SK-N-SH (cell line): ENCODE measurements at regions not wholly inside any gene's neighbourhood (a gene's known extent, or its start where the extent isn't known, plus 50 kb on each side); places are given as distances from the start of the nearest gene placed in this dataset.

Experiments used
- CTCF ChIA-PET: fragments of 300-600, 350-600 bp; formaldehyde crosslinking; extraction: SDS; loops from one replicate; lab custom pipeline; 2021; lab: Yijun Ruan, JAX
- POLR2A ChIA-PET: fragments of 350-600 bp; sonication (Branson Sonifier 250); formaldehyde crosslinking; extraction: SDS; loops from one replicate; lab custom pipeline; 2020; ENCODE audit warnings: antibody characterized with exemption, inconsistent platforms; lab: Yijun Ruan, JAX
- DNase-seq: peaks from one replicate; pipeline ENCODE4 v3.0.0; 2012
- H2AFZ ChIP-seq: fragments of 200-600 bp; sonication (generic); 2 replicates; pipeline ENCODE4 v1.8.1; 2016; ENCODE audit warnings: antibody characterized with exemption, mild to moderate bottlenecking, low read depth
- H3F3A ChIP-seq: fragments of 200-600 bp; sonication (generic); replicated peaks from 2 replicates; pipeline ENCODE3; 2016; ENCODE audit warnings: antibody characterized with exemption, mild to moderate bottlenecking; ENCODE audit not compliant: insufficient read depth
- H3K27ac ChIP-seq, 2 experiments: fragments of 200-500 bp in 1 of 2; fragments of 200-600 bp in 1 of 2; sonication (Bioruptor generic) in 1 of 2; sonication (generic), shearing (Covaris generic) in 1 of 2; 2 replicates each; pipeline versions ENCODE4 v1.5.1 to v1.6.1; 2014 to 2016; ENCODE audit warnings: low read depth in 2 of 2, inconsistent platforms in 1 of 2, low read length in 1 of 2, mild to moderate bottlenecking in 1 of 2, mixed read lengths in 1 of 2
- H3K27me3 ChIP-seq: fragments of 200-600 bp; sonication (generic), shearing (Covaris generic); 2 replicates; pipeline ENCODE4 v1.6.1; 2016; ENCODE audit warnings: mixed run types; ENCODE audit not compliant: insufficient read depth
- H3K36me3 ChIP-seq, 2 experiments: fragments of 200-500 bp in 1 of 2; fragments of 200-600 bp in 1 of 2; sonication (Bioruptor generic) in 1 of 2; sonication (generic) in 1 of 2; replicated peaks in 1 of 2; 2 replicates each; pipeline versions ENCODE3 to v1.5.1; 2014 to 2016; ENCODE audit warnings: low read length in 1 of 2, mild to moderate bottlenecking in 1 of 2; ENCODE audit not compliant: insufficient read depth in 2 of 2, control insufficient read depth in 1 of 2
- H3K4me1 ChIP-seq, 2 experiments: fragments of 200-500 bp in 1 of 2; fragments of 200-600 bp in 1 of 2; sonication (Bioruptor generic) in 1 of 2; sonication (generic), shearing (Covaris generic) in 1 of 2; 2 replicates each; pipeline versions ENCODE4 v1.5.1 to v1.6.1; 2014 to 2016; ENCODE audit warnings: low read depth in 1 of 2, low read length in 1 of 2, mixed run types in 1 of 2; ENCODE audit not compliant: insufficient read depth in 2 of 2, control insufficient read depth in 1 of 2
- H3K4me2 ChIP-seq: fragments of 200-600 bp; sonication (generic), shearing (Covaris generic); 2 replicates; pipeline ENCODE4 v1.6.1; 2017; ENCODE audit warnings: mixed run types
- H3K4me3 ChIP-seq, 2 experiments: fragments of 200-500 bp in 1 of 2; fragments of 200-600 bp in 1 of 2; sonication (Bioruptor generic) in 1 of 2; sonication (generic), shearing (Covaris generic) in 1 of 2; 2 replicates each; pipeline versions ENCODE4 v1.5.1 to v1.8.1; 2014 to 2016; ENCODE audit warnings: low read depth in 2 of 2, inconsistent platforms in 1 of 2, low read length in 1 of 2, mild to moderate bottlenecking in 1 of 2, mixed read lengths in 1 of 2, moderate library complexity in 1 of 2
- H3K79me2 ChIP-seq: fragments of 200-600 bp; sonication (generic); 2 replicates; pipeline ENCODE4 v1.8.1; 2017; ENCODE audit warnings: mild to moderate bottlenecking; ENCODE audit not compliant: insufficient read depth
- H3K9ac ChIP-seq: fragments of 200-600 bp; sonication (generic); 2 replicates; pipeline ENCODE4 v1.6.1; 2017; ENCODE audit warnings: mixed run types
- H3K9me2 ChIP-seq: fragments of 200-600 bp; sonication (generic); 2 replicates; pipeline ENCODE4 v1.6.1; 2017; ENCODE audit warnings: mixed run types
- H3K9me3 ChIP-seq: fragments of 200-600 bp; sonication (generic); 2 replicates; pipeline ENCODE4 v1.6.1; 2017; ENCODE audit warnings: mixed run types, mild to moderate bottlenecking, moderate library complexity
- H4K20me1 ChIP-seq: fragments of 200-600 bp; sonication (generic); 2 replicates; pipeline ENCODE4 v1.6.1; 2017; ENCODE audit warnings: mild to moderate bottlenecking, mixed run types; ENCODE audit not compliant: insufficient read depth
- CTCF ChIP-seq: fragments of 200-600 bp; sonication (generic); IDR thresholded peaks from 2 replicates; pipeline ENCODE4 v1.6.1; 2017; ENCODE audit warnings: antibody characterized with exemption, mild to moderate bottlenecking, moderate library complexity
- ELF1 ChIP-seq: IDR thresholded peaks from 2 replicates; pipeline ENCODE4 v1.4.0; 2012
- EZH2phosphoT487 ChIP-seq: fragments of 200-600 bp; sonication (generic); IDR thresholded peaks from 2 replicates; pipeline ENCODE4 v1.6.1; 2017; ENCODE audit warnings: low read depth, mixed run types, mild to moderate bottlenecking, antibody characterized with exemption, moderate library complexity, borderline replicate concordance
- FOXJ3 ChIP-seq: sonication (generic); formaldehyde crosslinking; IDR thresholded peaks from 2 replicates; pipeline ENCODE4 v1.5.1; 2020; ENCODE audit warnings: mild to moderate bottlenecking, missing genetic modification reagents
- GATA2 ChIP-seq: sonication (generic); formaldehyde crosslinking; IDR thresholded peaks from 2 replicates; pipeline ENCODE4 v1.5.0; 2020; ENCODE audit warnings: mild to moderate bottlenecking, missing genetic modification reagents
- MAX ChIP-seq: IDR thresholded peaks from 2 replicates; pipeline ENCODE4 v1.4.0; 2012; ENCODE audit warnings: low read depth
- MEF2A ChIP-seq: IDR thresholded peaks from 2 replicates; pipeline ENCODE4 v1.4.0; 2012; ENCODE audit warnings: low read depth, borderline replicate concordance
- NFIC ChIP-seq: IDR thresholded peaks from 2 replicates; pipeline ENCODE4 v1.4.0; 2012; ENCODE audit warnings: borderline replicate concordance
- NRF1 ChIP-seq: IDR thresholded peaks from 2 replicates; pipeline ENCODE4 v1.6.1; 2012; ENCODE audit warnings: low read depth, mild to moderate bottlenecking, low read length
- RFX5 ChIP-seq: IDR thresholded peaks from 2 replicates; pipeline ENCODE4 v1.6.1; 2012; ENCODE audit warnings: mild to moderate bottlenecking, improper control_type of control experiment, low read length
- RXRA ChIP-seq: IDR thresholded peaks from 2 replicates; pipeline ENCODE4 v1.4.0; 2012; ENCODE audit warnings: low read depth, mild to moderate bottlenecking, borderline replicate concordance
- SIN3A ChIP-seq: IDR thresholded peaks from 2 replicates; pipeline ENCODE4 v1.6.1; 2012; ENCODE audit warnings: low read depth, mild to moderate bottlenecking, low read length, moderate library complexity, borderline replicate concordance
- SMC3 ChIP-seq: IDR thresholded peaks from 2 replicates; pipeline ENCODE4 v1.6.1; 2012; ENCODE audit warnings: low read depth, low read length, improper control_type of control experiment
- TAF1 ChIP-seq: IDR thresholded peaks from 2 replicates; pipeline ENCODE4 v1.6.1; 2012; ENCODE audit warnings: low read depth, mild to moderate bottlenecking, low read length, moderate library complexity, borderline replicate concordance
- TEAD4 ChIP-seq: IDR thresholded peaks from 2 replicates; pipeline ENCODE4 v1.4.0; 2012; ENCODE audit warnings: mild to moderate bottlenecking, borderline replicate concordance; ENCODE audit not compliant: insufficient read depth
- YY1 ChIP-seq: IDR thresholded peaks from 2 replicates; pipeline ENCODE4 v1.4.0; 2012; ENCODE audit warnings: low read depth, mild to moderate bottlenecking
- WGBS: methylation state at CpG from one replicate; pipeline ENCODE4 v1.1.6; 2017; ENCODE audit warnings: low lambda C conversion rate; 5-methylcytosine and 5-hydroxymethylcytosine counted together
- TF ChIP-seq, protein P1 (sequence below): fragments of 150-350 bp; IDR thresholded peaks from 2 replicates; pipeline ENCODE4 v1.6.1; 2017; ENCODE audit warnings: antibody characterized with exemption, low read length, low read depth, borderline replicate concordance
- TF ChIP-seq, protein P2 (sequence below): IDR thresholded peaks from 2 replicates; pipeline ENCODE4 v1.6.1; 2012; ENCODE audit warnings: mild to moderate bottlenecking, low read depth, low read length, moderate library complexity

GRCh38 chr5:113694576-113694975, 181.1 kb downstream of the YTHDC2 start:
- no peak overlapping the region for H3K4me3 ChIP-seq
- H3F3A ChIP-seq = no peaks in the 10 kb centered on the region
- H3K4me1 ChIP-seq = no peaks in the 10 kb centered on the region
- no peak overlapping the region for H3K9ac ChIP-seq
- no peaks in the 10 kb centered on the region for H3K36me3 ChIP-seq
- H3K9me2 ChIP-seq = no peaks in the 10 kb centered on the region
- ChIA-PET POLR2A (no interaction called here), CTCF (interaction anchor here (1.1 to 2.1 kb wide), 2 partner anchors 15 to 20 kb away, joined by 3 to 6 read pairs; no protein-coding TSS in a partner anchor)
- TF ChIP-seq FOXJ3 (CRISPR knock-in tag) (no peak), RXRA (no peak), TEAD4 (no peak), EZH2phosphoT487 (no peak), NFIC (no peak), CTCF (no peak), TAF1 (no peak), ELF1 (no peak), MAX (no peak), YY1 (no peak), SIN3A (no peak), RFX5 (no peak), MEF2A (no peak), NRF1 (no peak), SMC3 (no peak), GATA2 (no peak)
- TF ChIP-seq, protein P1, sequence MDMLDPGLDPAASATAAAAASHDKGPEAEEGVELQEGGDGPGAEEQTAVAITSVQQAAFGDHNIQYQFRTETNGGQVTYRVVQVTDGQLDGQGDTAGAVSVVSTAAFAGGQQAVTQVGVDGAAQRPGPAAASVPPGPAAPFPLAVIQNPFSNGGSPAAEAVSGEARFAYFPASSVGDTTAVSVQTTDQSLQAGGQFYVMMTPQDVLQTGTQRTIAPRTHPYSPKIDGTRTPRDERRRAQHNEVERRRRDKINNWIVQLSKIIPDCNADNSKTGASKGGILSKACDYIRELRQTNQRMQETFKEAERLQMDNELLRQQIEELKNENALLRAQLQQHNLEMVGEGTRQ = no peak
- TF ChIP-seq, protein P2, sequence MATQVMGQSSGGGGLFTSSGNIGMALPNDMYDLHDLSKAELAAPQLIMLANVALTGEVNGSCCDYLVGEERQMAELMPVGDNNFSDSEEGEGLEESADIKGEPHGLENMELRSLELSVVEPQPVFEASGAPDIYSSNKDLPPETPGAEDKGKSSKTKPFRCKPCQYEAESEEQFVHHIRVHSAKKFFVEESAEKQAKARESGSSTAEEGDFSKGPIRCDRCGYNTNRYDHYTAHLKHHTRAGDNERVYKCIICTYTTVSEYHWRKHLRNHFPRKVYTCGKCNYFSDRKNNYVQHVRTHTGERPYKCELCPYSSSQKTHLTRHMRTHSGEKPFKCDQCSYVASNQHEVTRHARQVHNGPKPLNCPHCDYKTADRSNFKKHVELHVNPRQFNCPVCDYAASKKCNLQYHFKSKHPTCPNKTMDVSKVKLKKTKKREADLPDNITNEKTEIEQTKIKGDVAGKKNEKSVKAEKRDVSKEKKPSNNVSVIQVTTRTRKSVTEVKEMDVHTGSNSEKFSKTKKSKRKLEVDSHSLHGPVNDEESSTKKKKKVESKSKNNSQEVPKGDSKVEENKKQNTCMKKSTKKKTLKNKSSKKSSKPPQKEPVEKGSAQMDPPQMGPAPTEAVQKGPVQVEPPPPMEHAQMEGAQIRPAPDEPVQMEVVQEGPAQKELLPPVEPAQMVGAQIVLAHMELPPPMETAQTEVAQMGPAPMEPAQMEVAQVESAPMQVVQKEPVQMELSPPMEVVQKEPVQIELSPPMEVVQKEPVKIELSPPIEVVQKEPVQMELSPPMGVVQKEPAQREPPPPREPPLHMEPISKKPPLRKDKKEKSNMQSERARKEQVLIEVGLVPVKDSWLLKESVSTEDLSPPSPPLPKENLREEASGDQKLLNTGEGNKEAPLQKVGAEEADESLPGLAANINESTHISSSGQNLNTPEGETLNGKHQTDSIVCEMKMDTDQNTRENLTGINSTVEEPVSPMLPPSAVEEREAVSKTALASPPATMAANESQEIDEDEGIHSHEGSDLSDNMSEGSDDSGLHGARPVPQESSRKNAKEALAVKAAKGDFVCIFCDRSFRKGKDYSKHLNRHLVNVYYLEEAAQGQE = no peak
- no peaks in the 10 kb centered on the region for H3K9me3 ChIP-seq
- H3K79me2 ChIP-seq = no peaks in the 10 kb centered on the region
- WGBS = 36% methylated on average over 2 of the region's 2 CpGs
- no peak overlapping the region for H3K27ac ChIP-seq
- no peak for DNase-seq
- no peak overlapping the region for H3K4me2 ChIP-seq
- H3K27me3 ChIP-seq = peaks cover 11% of the 10 kb centered on the region; the same call in 1 of the 2 replicates
- H2AFZ ChIP-seq = no peak overlapping the region
- no peaks in the 10 kb centered on the region for H4K20me1 ChIP-seq
